ENCODE measurements at regions not wholly inside any gene's neighbourhood (a gene's known extent, or its start where the extent isn't known, plus 50 kb on each side); places are given as distances from the start of the nearest gene placed in this dataset.
"Not testable (repeated sequence)": the region's sequence is repeated elsewhere in the genome, so short reads cannot be mapped to it uniquely, and the experiment has no call there.

- H3K9me3 ChIP-seq, result no peaks in the 10 kb centered on the region
- H3K36me3 ChIP-seq, result no peaks in the 10 kb centered on the region
- H3K27me3 ChIP-seq, result peaks cover 0 to 3% of the 10 kb centered on the region in 2 donors
- H3K27ac ChIP-seq, result no peak overlapping the region
- intact Hi-C loops (cut with DNase I; ENCODE audit: low total_unique reads), result no loop called here
- H3K4me1 ChIP-seq, result no peaks in the 10 kb centered on the region
- no peak for DNase-seq
- no peak overlapping the region for H3K4me3 ChIP-seq
- TF ChIP-seq CTCF (IDR thresholded peaks at IDR 0.05), result no peak
These were observed 122.4 kb upstream of the LSM14A start for GRCh38 chr19:34049944-34050343.

- DNase-seq; intact Hi-C loops (cut with DNase I; ENCODE audit: low total_unique reads); H3K27ac ChIP-seq; H3K9me3 ChIP-seq; H3K27me3 ChIP-seq; H3K4me1 ChIP-seq; H3K36me3 ChIP-seq; H3K4me3 ChIP-seq: not testable (repeated sequence)
These were observed 121.9 kb upstream of the LSM14A start for GRCh38 chr19:34050430-34050829.

- Histone ChIP-seq H3K27me3 (no peaks in the 10 kb centered on the region), H3K9me3 (no peaks in the 10 kb centered on the region), H3K4me1 (no peaks in the 10 kb centered on the region), H3K27ac (no peak overlapping the region), H3K36me3 (no peaks in the 10 kb centered on the region), H3K4me3 (no peak overlapping the region)
- intact Hi-C loops (cut with DNase I; ENCODE audit: low total_unique reads), result no loop called here
- TF ChIP-seq CTCF (IDR thresholded peaks at IDR 0.05), result no peak
- no peak for DNase-seq
These were observed 121.0 kb upstream of the LSM14A start for GRCh38 chr19:34051255-34051654.

GRCh38 chr19:34057155-34057554, 115.1 kb upstream of the LSM14A start:
- H3K36me3 ChIP-seq, result no peaks in the 10 kb centered on the region
- H3K9me3 ChIP-seq, result no peaks in the 10 kb centered on the region
- no peak for TF ChIP-seq CTCF (IDR thresholded peaks at IDR 0.05)
- intact Hi-C loops (cut with DNase I; ENCODE audit: low total_unique reads), result no loop called here
- no peak overlapping the region for H3K27ac ChIP-seq
- DNase-seq, result no peak
- no peaks in the 10 kb centered on the region for H3K4me1 ChIP-seq
- no peaks in the 10 kb centered on the region for H3K27me3 ChIP-seq
- H3K4me3 ChIP-seq, result no peak overlapping the region

GRCh38 chr19:34066007-34066643, 106.2 kb upstream of the LSM14A start:
- no peak overlapping the region for H3K27ac ChIP-seq
- peaks cover 0 to 4% of the 10 kb centered on the region in 2 donors for H3K27me3 ChIP-seq
- H3K9me3 ChIP-seq, result no peaks in the 10 kb centered on the region
- H3K36me3 ChIP-seq, result no peaks in the 10 kb centered on the region
- no peak for DNase-seq
- no peak overlapping the region for H3K4me3 ChIP-seq
- intact Hi-C loops (cut with DNase I; ENCODE audit: low total_unique reads), result no loop called here
- TF ChIP-seq CTCF (IDR thresholded peaks at IDR 0.05), result no peak
- no peaks in the 10 kb centered on the region for H3K4me1 ChIP-seq

- no peak overlapping the region for H3K27ac ChIP-seq
- intact Hi-C loops (cut with DNase I; ENCODE audit: low total_unique reads), result no loop called here
- H3K27me3 ChIP-seq, result peaks cover 0 to 8% of the 10 kb centered on the region in 2 donors
- no peak for DNase-seq
- H3K36me3 ChIP-seq, result no peaks in the 10 kb centered on the region
- TF ChIP-seq CTCF (IDR thresholded peaks at IDR 0.05), result no peak
- no peaks in the 10 kb centered on the region for H3K4me1 ChIP-seq
- no peaks in the 10 kb centered on the region for H3K9me3 ChIP-seq
- H3K4me3 ChIP-seq, result no peak overlapping the region
These were observed 104.4 kb upstream of the LSM14A start for GRCh38 chr19:34067861-34068271.

Measured in tibial artery (tissue), 4 donors.